BLaER1 (cell line): ENCODE measurements at regions not wholly inside any gene's neighbourhood (a gene's known extent, or its start where the extent isn't known, plus 50 kb on each side); places are given as distances from the start of the nearest gene placed in this dataset.

Experiments used
- H3K27ac ChIP-seq: shearing (Covaris generic); formaldehyde crosslinking; 2 replicates; pipeline ENCODE4 v1.8.1; 2022
- H3K27me3 ChIP-seq: shearing (Covaris generic); formaldehyde crosslinking; 2 replicates; pipeline ENCODE4 v1.8.1; 2022
- H3K36me3 ChIP-seq: shearing (Covaris generic); formaldehyde crosslinking; 2 replicates; pipeline ENCODE4 v1.8.1; 2022
- H3K4me1 ChIP-seq: shearing (Covaris generic); formaldehyde crosslinking; 2 replicates; pipeline ENCODE4 v1.8.1; 2022
- H3K4me2 ChIP-seq: shearing (Covaris generic); formaldehyde crosslinking; 2 replicates; pipeline ENCODE4 v1.8.1; 2022
- H3K4me3 ChIP-seq: shearing (Covaris generic); formaldehyde crosslinking; 2 replicates; pipeline ENCODE4 v1.8.1; 2022
- H3K9ac ChIP-seq: shearing (Covaris generic); formaldehyde crosslinking; 2 replicates; pipeline ENCODE4 v1.8.1; 2022
- H3K9me3 ChIP-seq: shearing (Covaris generic); formaldehyde crosslinking; 2 replicates; pipeline ENCODE4 v1.8.1; 2022
- H4K20me1 ChIP-seq: shearing (Covaris generic); formaldehyde crosslinking; 2 replicates; pipeline ENCODE4 v1.8.1; 2022
- Cebpa-rat ChIP-seq: shearing (Covaris generic); IDR thresholded peaks from 2 replicates; pipeline ENCODE4 v1.8.1; 2022

- H3K9me3 ChIP-seq, result no peaks in the 10 kb centered on the region
- no peak overlapping the region for H3K9ac ChIP-seq
- no peak overlapping the region for H3K4me3 ChIP-seq
- H3K27ac ChIP-seq, result no peak overlapping the region
- TF ChIP-seq Cebpa-rat, result no peak
- no peaks in the 10 kb centered on the region for H3K27me3 ChIP-seq
- H3K36me3 ChIP-seq, result no peaks in the 10 kb centered on the region
- H4K20me1 ChIP-seq, result no peaks in the 10 kb centered on the region
- H3K4me1 ChIP-seq, result no peaks in the 10 kb centered on the region
- no peak overlapping the region for H3K4me2 ChIP-seq
These were observed 149.7 kb downstream of the BRMS1L start for GRCh38 chr14:35975814-35976213.

GRCh38 chr14:35973770-35974169 lies 147.6 kb downstream of the BRMS1L start:
- H3K36me3 ChIP-seq, result no peaks in the 10 kb centered on the region
- no peak overlapping the region for H3K4me3 ChIP-seq
- no peaks in the 10 kb centered on the region for H3K27me3 ChIP-seq
- no peak overlapping the region for H3K4me2 ChIP-seq
- no peak for TF ChIP-seq Cebpa-rat
- H3K4me1 ChIP-seq, result no peaks in the 10 kb centered on the region
- H3K9me3 ChIP-seq, result no peaks in the 10 kb centered on the region
- H3K27ac ChIP-seq, result no peak overlapping the region
- no peak overlapping the region for H3K9ac ChIP-seq
- H4K20me1 ChIP-seq, result no peaks in the 10 kb centered on the region

- Histone ChIP-seq H3K27ac (no peak overlapping the region), H3K27me3 (no peaks in the 10 kb centered on the region)
These were observed 146.0 kb downstream of the BRMS1L start for GRCh38 chr14:35971965-35972630.

GRCh38 chr14:35969310-35969709 lies 143.2 kb downstream of the BRMS1L start:
- Histone ChIP-seq H3K27ac (no peak overlapping the region), H3K4me2 (no peak overlapping the region), H3K36me3 (no peaks in the 10 kb centered on the region), H4K20me1 (no peaks in the 10 kb centered on the region), H3K9me3 (no peaks in the 10 kb centered on the region), H3K9ac (no peak overlapping the region), H3K4me3 (no peak overlapping the region), H3K4me1 (no peaks in the 10 kb centered on the region), H3K27me3 (no peaks in the 10 kb centered on the region)
- TF ChIP-seq Cebpa-rat, result no peak

More at GRCh38 chr14:35971965-35972630, 146.0 kb downstream of the BRMS1L start:
- Histone ChIP-seq H4K20me1 (no peaks in the 10 kb centered on the region), H3K4me3 (no peak overlapping the region), H3K4me2 (no peak overlapping the region), H3K36me3 (no peaks in the 10 kb centered on the region), H3K9ac (no peak overlapping the region), H3K9me3 (no peaks in the 10 kb centered on the region), H3K4me1 (no peaks in the 10 kb centered on the region)
- TF ChIP-seq Cebpa-rat, result no peak

GRCh38 chr14:35965400-35965799 lies 139.3 kb downstream of the BRMS1L start:
- H4K20me1 ChIP-seq, result no peaks in the 10 kb centered on the region
- H3K36me3 ChIP-seq, result no peaks in the 10 kb centered on the region
- H3K4me3 ChIP-seq, result no peak overlapping the region
- no peak for TF ChIP-seq Cebpa-rat
- no peak overlapping the region for H3K27ac ChIP-seq
- H3K4me1 ChIP-seq, result no peaks in the 10 kb centered on the region
- no peak overlapping the region for H3K4me2 ChIP-seq
- H3K27me3 ChIP-seq, result no peaks in the 10 kb centered on the region
- H3K9ac ChIP-seq, result no peak overlapping the region
- H3K9me3 ChIP-seq, result no peaks in the 10 kb centered on the region

- no peak for TF ChIP-seq Cebpa-rat
- H4K20me1 ChIP-seq, result no peaks in the 10 kb centered on the region
- no peak overlapping the region for H3K9ac ChIP-seq
- H3K4me2 ChIP-seq, result no peak overlapping the region
- no peak overlapping the region for H3K27ac ChIP-seq
- no peaks in the 10 kb centered on the region for H3K4me1 ChIP-seq
- no peaks in the 10 kb centered on the region for H3K9me3 ChIP-seq
- no peak overlapping the region for H3K4me3 ChIP-seq
- H3K36me3 ChIP-seq, result no peaks in the 10 kb centered on the region
- no peaks in the 10 kb centered on the region for H3K27me3 ChIP-seq
These were observed 138.7 kb downstream of the BRMS1L start for GRCh38 chr14:35964697-35965286.

GRCh38 chr14:35963209-35963608 lies 137.1 kb downstream of the BRMS1L start:
- H3K4me1 ChIP-seq, result no peaks in the 10 kb centered on the region
- TF ChIP-seq Cebpa-rat, result no peak
- no peak overlapping the region for H3K4me2 ChIP-seq
- H3K4me3 ChIP-seq, result no peak overlapping the region
- no peak overlapping the region for H3K27ac ChIP-seq
- no peaks in the 10 kb centered on the region for H3K36me3 ChIP-seq
- no peaks in the 10 kb centered on the region for H3K27me3 ChIP-seq
- no peaks in the 10 kb centered on the region for H4K20me1 ChIP-seq
- no peaks in the 10 kb centered on the region for H3K9me3 ChIP-seq
- no peak overlapping the region for H3K9ac ChIP-seq

GRCh38 chr14:35961697-35962274 lies 135.6 kb downstream of the BRMS1L start:
- Histone ChIP-seq H3K36me3 (no peaks in the 10 kb centered on the region), H3K4me2 (no peak overlapping the region), H3K27me3 (no peaks in the 10 kb centered on the region), H3K9me3 (no peaks in the 10 kb centered on the region), H3K4me3 (no peak overlapping the region), H3K4me1 (no peaks in the 10 kb centered on the region), H3K27ac (no peak overlapping the region), H3K9ac (no peak overlapping the region), H4K20me1 (no peaks in the 10 kb centered on the region)
- no peak for TF ChIP-seq Cebpa-rat

GRCh38 chr14:35959835-35960234 lies 133.7 kb downstream of the BRMS1L start:
- H3K27me3 ChIP-seq, result no peaks in the 10 kb centered on the region
- H3K36me3 ChIP-seq, result no peaks in the 10 kb centered on the region
- H3K4me3 ChIP-seq, result no peak overlapping the region
- H4K20me1 ChIP-seq, result no peaks in the 10 kb centered on the region
- H3K9ac ChIP-seq, result no peak overlapping the region
- no peak overlapping the region for H3K27ac ChIP-seq
- H3K4me2 ChIP-seq, result no peak overlapping the region
- no peaks in the 10 kb centered on the region for H3K9me3 ChIP-seq
- no peak for TF ChIP-seq Cebpa-rat
- no peaks in the 10 kb centered on the region for H3K4me1 ChIP-seq

GRCh38 chr14:35958499-35958898 lies 132.4 kb downstream of the BRMS1L start:
- no peak overlapping the region for H3K27ac ChIP-seq
- H4K20me1 ChIP-seq, result no peaks in the 10 kb centered on the region
- no peak for TF ChIP-seq Cebpa-rat
- H3K9ac ChIP-seq, result no peak overlapping the region
- no peaks in the 10 kb centered on the region for H3K36me3 ChIP-seq
- H3K9me3 ChIP-seq, result no peaks in the 10 kb centered on the region
- no peak overlapping the region for H3K4me3 ChIP-seq
- H3K4me1 ChIP-seq, result no peaks in the 10 kb centered on the region
- H3K4me2 ChIP-seq, result no peak overlapping the region
- no peaks in the 10 kb centered on the region for H3K27me3 ChIP-seq
